ENCODE measurements at regions not wholly inside any gene's neighbourhood (a gene's known extent, or its start where the extent isn't known, plus 50 kb on each side); places are given as distances from the start of the nearest gene placed in this dataset.
"Not testable (repeated sequence)": the region's sequence is repeated elsewhere in the genome, so short reads cannot be mapped to it uniquely, and the experiment has no call there.

DNA sequence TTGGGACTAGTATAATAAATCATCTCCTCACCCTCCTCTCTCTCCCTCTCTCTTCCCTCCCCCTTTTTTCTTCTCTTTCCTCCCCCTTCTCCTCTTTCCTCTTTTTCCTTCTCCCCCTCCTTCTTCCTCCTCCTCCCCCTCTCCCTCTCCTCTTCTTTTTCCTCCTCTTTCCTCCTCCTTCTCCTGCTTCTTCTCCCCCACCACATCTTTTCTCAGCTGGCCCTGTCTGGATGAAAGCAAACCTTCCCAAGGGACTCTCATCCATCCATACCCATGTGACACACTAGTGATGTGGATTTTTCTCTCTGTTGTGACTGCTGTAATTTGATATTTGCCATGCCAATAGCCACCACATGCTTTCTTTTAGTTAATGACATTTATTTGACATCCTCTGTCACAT is 127.2 kb downstream of the EBLN2 start:
- H3K27ac ChIP-seq (ENCODE audit: low read length), result no peak overlapping the region
- Mint-ChIP-seq H3K27me3 (peaks cover 8 to 18% of the 10 kb centered on the region in 2 donors), H3K4me3 (no peak overlapping the region), H3K9me3 (no peaks in the 10 kb centered on the region), H3K36me3 (no peaks in the 10 kb centered on the region), H3K4me1 (no peaks in the 10 kb centered on the region), H3K27ac (no peak overlapping the region)
- no peak overlapping the region for H3K4me3 ChIP-seq (ENCODE audit: control insufficient read depth in 1 of 2, extremely low read depth in 1 of 2, low read length in 1 of 2)
- H3K27me3 ChIP-seq (replicated peaks in 1 of 2; ENCODE audit: control insufficient read depth in 2 of 2, extremely low read depth in 1 of 2, insufficient read depth in 2 of 2, low read length in 1 of 2), result peaks cover 0 to 7% of the 10 kb centered on the region in 2 experiments
- POLR2A ChIA-PET, result no interaction called here
- CTCF ChIA-PET, result no interaction called here
- ATAC-seq (replicated peaks in 1 of 4) (no peak), DNase-seq (no peak)
- no peaks in the 10 kb centered on the region for H3K4me1 ChIP-seq (ENCODE audit: control insufficient read depth in 1 of 2, extremely low read depth in 1 of 2, insufficient read depth in 2 of 2, low read length in 2 of 2)
- H3K9me3 ChIP-seq, result no peaks in the 10 kb centered on the region
- no peaks in the 10 kb centered on the region for H3K36me3 ChIP-seq (ENCODE audit: control insufficient read depth in 2 of 2, extremely low read depth in 1 of 2, insufficient read depth in 1 of 2, low read length in 1 of 2)

DNA sequence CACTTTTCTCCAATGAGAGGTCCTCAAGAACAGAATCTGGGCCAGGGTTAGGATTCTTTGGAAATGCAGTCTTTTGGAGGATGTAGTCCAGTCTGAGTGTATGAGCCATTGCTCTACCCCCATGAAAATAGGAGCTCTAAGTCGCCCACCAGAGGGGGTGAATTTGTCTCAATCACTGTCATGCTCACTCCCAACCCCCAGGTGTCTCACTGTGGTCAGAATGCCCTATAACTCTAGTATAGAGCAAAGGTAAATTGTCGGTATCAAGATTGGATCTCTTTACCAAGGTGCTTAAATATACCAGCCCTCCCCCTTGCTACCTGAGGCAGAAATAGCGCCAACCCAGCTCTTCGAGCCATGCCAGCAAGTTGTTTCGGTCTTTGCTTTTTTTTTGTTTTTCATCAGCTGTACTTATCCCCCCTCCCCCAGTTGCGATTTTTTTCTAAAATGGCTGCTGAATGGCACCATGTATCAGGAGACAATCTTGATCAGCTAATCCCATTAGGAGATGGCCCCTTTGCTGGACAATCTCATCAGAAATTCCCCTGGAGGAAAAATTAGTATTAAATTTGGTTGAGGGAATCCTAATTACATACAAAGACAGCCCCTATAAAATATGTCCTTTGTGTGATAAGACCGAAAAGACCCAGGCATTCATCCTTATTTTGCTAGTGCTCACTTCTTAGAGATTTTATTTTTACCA is 130.7 kb downstream of the EBLN2 start:
- no peak overlapping the region for H3K27ac ChIP-seq (ENCODE audit: low read length)
- WGBS (ENCODE audit: insufficient coverage), result 90% methylated on average over 2 of the region's 7 CpGs
- H3K4me3 ChIP-seq (ENCODE audit: control insufficient read depth in 1 of 2, extremely low read depth in 1 of 2, low read length in 1 of 2), result no peak overlapping the region
- H3K9me3 ChIP-seq, result no peaks in the 10 kb centered on the region
- no peak overlapping the region for H3K4me3 Mint-ChIP-seq
- no peaks in the 10 kb centered on the region for H3K4me1 ChIP-seq (ENCODE audit: control insufficient read depth in 1 of 2, extremely low read depth in 1 of 2, insufficient read depth in 2 of 2, low read length in 2 of 2)
- CTCF ChIA-PET, result no interaction called here
- POLR2A ChIA-PET, result no interaction called here
- H3K4me1 Mint-ChIP-seq, result no peaks in the 10 kb centered on the region
- peaks cover 0 to 5% of the 10 kb centered on the region in 2 experiments for H3K27me3 ChIP-seq (replicated peaks in 1 of 2; ENCODE audit: control insufficient read depth in 2 of 2, extremely low read depth in 1 of 2, insufficient read depth in 2 of 2, low read length in 1 of 2)
- H3K36me3 Mint-ChIP-seq, result no peaks in the 10 kb centered on the region
- no peak for DNase-seq
- H3K27ac Mint-ChIP-seq, result no peak overlapping the region
- no peaks in the 10 kb centered on the region for H3K36me3 ChIP-seq (ENCODE audit: control insufficient read depth in 2 of 2, extremely low read depth in 1 of 2, insufficient read depth in 1 of 2, low read length in 1 of 2)
- H3K9me3 Mint-ChIP-seq, result peaks cover 0 to 5% (median 4%) of the 10 kb centered on the region in 3 donors
- ATAC-seq (replicated peaks in 1 of 4), result no peak
- peaks cover 5 to 8% of the 10 kb centered on the region in 2 donors for H3K27me3 Mint-ChIP-seq

DNA sequence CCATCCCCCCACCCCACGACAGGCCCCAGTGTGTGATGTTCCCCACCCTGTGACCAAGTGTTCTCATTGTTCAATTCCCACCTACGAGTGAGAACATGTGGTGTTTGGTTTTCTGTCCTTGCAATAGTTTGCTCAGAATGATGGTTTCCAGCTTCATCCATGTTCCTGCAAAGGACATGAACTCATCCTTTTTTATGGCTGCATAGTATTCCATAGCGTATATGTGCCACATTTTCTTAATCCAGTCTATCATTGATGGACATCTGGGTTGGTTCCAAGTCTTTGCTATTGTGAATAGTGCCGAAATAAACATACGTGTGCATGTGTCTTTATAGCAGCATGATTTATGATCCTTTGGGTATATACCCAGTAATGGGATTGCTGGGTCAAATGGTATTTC is 132.5 kb downstream of the EBLN2 start:
- H3K9me3 ChIP-seq; ATAC-seq (replicated peaks in 1 of 4); H3K36me3 ChIP-seq (ENCODE audit: control insufficient read depth in 2 of 2, extremely low read depth in 1 of 2, insufficient read depth in 1 of 2, low read length in 1 of 2); H3K4me1 Mint-ChIP-seq; H3K36me3 Mint-ChIP-seq; H3K4me1 ChIP-seq (ENCODE audit: control insufficient read depth in 1 of 2, extremely low read depth in 1 of 2, insufficient read depth in 2 of 2, low read length in 2 of 2); H3K27ac Mint-ChIP-seq; H3K4me3 Mint-ChIP-seq; POLR2A ChIA-PET; H3K27me3 ChIP-seq (replicated peaks in 1 of 2; ENCODE audit: control insufficient read depth in 2 of 2, extremely low read depth in 1 of 2, insufficient read depth in 2 of 2, low read length in 1 of 2); H3K9me3 Mint-ChIP-seq; CTCF ChIA-PET; H3K27me3 Mint-ChIP-seq; DNase-seq; H3K4me3 ChIP-seq (ENCODE audit: control insufficient read depth in 1 of 2, extremely low read depth in 1 of 2, low read length in 1 of 2); H3K27ac ChIP-seq (ENCODE audit: low read length): not testable (repeated sequence)
- no CpG with 5 or more reads among the region's 5 CpGs for WGBS (ENCODE audit: insufficient coverage)

DNA sequence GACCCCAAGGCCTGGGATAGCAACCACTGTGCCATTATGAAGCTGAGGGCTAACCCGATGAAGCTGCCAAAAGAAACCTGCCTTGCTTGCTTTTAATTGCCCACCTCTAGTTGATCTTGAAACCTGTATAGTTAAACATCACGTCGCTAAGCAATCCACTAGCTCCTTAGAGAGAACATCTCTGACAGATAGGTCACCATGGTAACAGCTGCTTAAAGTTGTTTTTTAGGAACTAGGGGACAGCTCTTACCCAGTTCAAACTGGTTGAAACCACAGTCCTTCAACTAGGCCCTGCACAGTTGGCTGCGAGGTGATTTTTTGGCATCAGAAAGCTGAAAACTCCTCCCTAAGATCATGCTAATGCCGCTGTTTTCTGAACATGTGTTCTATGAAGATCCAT is 135.7 kb downstream of the EBLN2 start:
- Histone ChIP-seq H3K4me3 (ENCODE audit: control insufficient read depth in 1 of 2, extremely low read depth in 1 of 2, low read length in 1 of 2) (no peak overlapping the region), H3K9me3 (no peaks in the 10 kb centered on the region), H3K4me1 (ENCODE audit: control insufficient read depth in 1 of 2, extremely low read depth in 1 of 2, insufficient read depth in 2 of 2, low read length in 2 of 2) (no peaks in the 10 kb centered on the region), H3K27me3 (replicated peaks in 1 of 2; ENCODE audit: control insufficient read depth in 2 of 2, extremely low read depth in 1 of 2, insufficient read depth in 2 of 2, low read length in 1 of 2) (no peaks in the 10 kb centered on the region), H3K36me3 (ENCODE audit: control insufficient read depth in 2 of 2, extremely low read depth in 1 of 2, insufficient read depth in 1 of 2, low read length in 1 of 2) (no peaks in the 10 kb centered on the region), H3K27ac (ENCODE audit: low read length) (no peak overlapping the region)
- ChIA-PET CTCF (no interaction called here), POLR2A (no interaction called here)
- H3K9me3 Mint-ChIP-seq, result peaks cover 0 to 5% (median 4%) of the 10 kb centered on the region in 3 donors
- WGBS (ENCODE audit: insufficient coverage), result 96% methylated on average over 2 of the region's 5 CpGs
- no peak for ATAC-seq (replicated peaks in 1 of 4)
- H3K4me3 Mint-ChIP-seq, result no peak overlapping the region
- no peak for DNase-seq
- peaks cover 4 to 11% of the 10 kb centered on the region in 2 donors for H3K27me3 Mint-ChIP-seq
- no peaks in the 10 kb centered on the region for H3K36me3 Mint-ChIP-seq
- H3K27ac Mint-ChIP-seq, result no peak overlapping the region
- no peaks in the 10 kb centered on the region for H3K4me1 Mint-ChIP-seq

DNA sequence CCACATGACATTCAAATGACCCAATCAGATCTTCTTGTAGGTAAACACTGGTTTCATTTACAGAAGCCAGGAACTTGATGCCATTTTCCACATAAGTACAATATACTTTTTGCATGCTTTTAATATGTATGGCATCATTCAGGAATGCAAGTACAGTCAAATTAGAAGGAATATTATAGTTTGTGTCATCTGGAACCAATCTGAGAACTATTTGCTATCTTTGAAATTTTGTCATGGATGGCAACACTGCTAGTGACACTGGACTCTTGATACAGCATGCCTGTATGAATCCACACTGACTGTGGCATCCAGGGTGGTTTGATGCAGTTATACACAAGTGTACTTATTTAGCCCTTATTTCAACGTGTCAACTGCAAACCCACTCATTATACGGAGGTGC is 141.6 kb downstream of the EBLN2 start:
- Mint-ChIP-seq H3K4me3 (no peak overlapping the region), H3K4me1 (no peaks in the 10 kb centered on the region), H3K36me3 (no peaks in the 10 kb centered on the region), H3K9me3 (no peaks in the 10 kb centered on the region), H3K27me3 (peaks cover 4 to 12% of the 10 kb centered on the region in 2 donors), H3K27ac (no peak overlapping the region)
- ATAC-seq (replicated peaks in 1 of 4), result no peak
- DNase-seq, result no peak
- Histone ChIP-seq H3K27ac (ENCODE audit: low read length) (no peak overlapping the region), H3K27me3 (replicated peaks in 1 of 2; ENCODE audit: control insufficient read depth in 2 of 2, extremely low read depth in 1 of 2, insufficient read depth in 2 of 2, low read length in 1 of 2) (no peaks in the 10 kb centered on the region), H3K36me3 (ENCODE audit: control insufficient read depth in 2 of 2, extremely low read depth in 1 of 2, insufficient read depth in 1 of 2, low read length in 1 of 2) (no peaks in the 10 kb centered on the region), H3K9me3 (no peaks in the 10 kb centered on the region), H3K4me1 (ENCODE audit: control insufficient read depth in 1 of 2, extremely low read depth in 1 of 2, insufficient read depth in 2 of 2, low read length in 2 of 2) (no peaks in the 10 kb centered on the region), H3K4me3 (ENCODE audit: control insufficient read depth in 1 of 2, extremely low read depth in 1 of 2, low read length in 1 of 2) (no peak overlapping the region)
- WGBS (ENCODE audit: insufficient coverage), result no CpG with 5 or more reads among the region's 2 CpGs
- CTCF ChIA-PET, result no interaction called here
- POLR2A ChIA-PET, result no interaction called here

DNA sequence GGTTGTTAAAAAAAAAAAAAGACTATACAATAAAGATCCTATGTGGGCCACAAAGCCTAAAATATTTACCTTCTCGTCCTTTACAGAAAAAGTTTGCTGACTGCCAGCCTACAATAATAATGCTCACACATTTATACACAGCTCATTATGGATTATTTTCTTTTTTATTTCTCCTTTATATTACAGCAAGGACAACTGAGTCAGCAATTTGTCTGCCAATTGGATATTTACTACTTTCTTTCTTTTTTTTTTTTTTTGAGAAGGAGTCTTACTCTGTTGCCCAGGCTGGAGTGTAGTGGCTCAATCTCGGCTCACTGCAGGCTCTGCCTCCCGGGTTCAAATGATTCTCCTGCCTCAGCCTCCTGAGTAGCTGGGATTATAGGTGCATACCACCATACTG is 142.2 kb downstream of the EBLN2 start:
- CTCF ChIA-PET, result no interaction called here
- WGBS (ENCODE audit: insufficient coverage), result no CpG with 5 or more reads among the region's 3 CpGs
- ATAC-seq (replicated peaks in 1 of 4) (no peak), DNase-seq (no peak)
- Mint-ChIP-seq H3K36me3 (no peaks in the 10 kb centered on the region), H3K27me3 (peaks cover 3 to 12% of the 10 kb centered on the region in 2 donors), H3K4me3 (no peak overlapping the region), H3K4me1 (no peaks in the 10 kb centered on the region), H3K27ac (no peak overlapping the region), H3K9me3 (no peaks in the 10 kb centered on the region)
- Histone ChIP-seq H3K4me3 (ENCODE audit: control insufficient read depth in 1 of 2, extremely low read depth in 1 of 2, low read length in 1 of 2) (no peak overlapping the region), H3K27ac (ENCODE audit: low read length) (no peak overlapping the region), H3K27me3 (replicated peaks in 1 of 2; ENCODE audit: control insufficient read depth in 2 of 2, extremely low read depth in 1 of 2, insufficient read depth in 2 of 2, low read length in 1 of 2) (no peaks in the 10 kb centered on the region), H3K9me3 (no peaks in the 10 kb centered on the region), H3K4me1 (ENCODE audit: control insufficient read depth in 1 of 2, extremely low read depth in 1 of 2, insufficient read depth in 2 of 2, low read length in 2 of 2) (no peaks in the 10 kb centered on the region), H3K36me3 (ENCODE audit: control insufficient read depth in 2 of 2, extremely low read depth in 1 of 2, insufficient read depth in 1 of 2, low read length in 1 of 2) (no peaks in the 10 kb centered on the region)
- POLR2A ChIA-PET, result no interaction called here

DNA sequence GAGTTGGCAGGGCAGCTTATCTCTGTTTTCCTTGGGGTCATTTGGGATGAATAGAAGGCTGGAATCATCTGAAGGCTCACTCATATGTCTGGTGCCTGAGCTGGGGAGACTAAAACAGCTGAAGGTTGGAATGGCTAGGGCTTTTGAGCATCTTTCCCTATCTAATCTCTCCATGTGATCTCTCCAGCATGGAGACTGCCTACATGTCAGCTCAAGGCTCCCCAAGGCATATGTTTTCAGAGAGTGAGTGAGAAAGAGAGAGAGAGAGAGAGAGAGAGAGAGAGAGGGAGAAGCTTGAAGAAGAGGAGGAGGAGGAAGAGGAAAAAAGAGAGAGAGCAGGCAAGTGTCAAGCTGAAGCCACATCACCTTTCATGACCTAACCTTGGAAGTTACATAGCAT is 143.4 kb downstream of the EBLN2 start:
- Histone ChIP-seq H3K4me1 (ENCODE audit: control insufficient read depth in 1 of 2, extremely low read depth in 1 of 2, insufficient read depth in 2 of 2, low read length in 2 of 2) (no peaks in the 10 kb centered on the region), H3K27me3 (replicated peaks in 1 of 2; ENCODE audit: control insufficient read depth in 2 of 2, extremely low read depth in 1 of 2, insufficient read depth in 2 of 2, low read length in 1 of 2) (no peaks in the 10 kb centered on the region), H3K27ac (ENCODE audit: low read length) (no peak overlapping the region), H3K4me3 (ENCODE audit: control insufficient read depth in 1 of 2, extremely low read depth in 1 of 2, low read length in 1 of 2) (no peak overlapping the region), H3K36me3 (ENCODE audit: control insufficient read depth in 2 of 2, extremely low read depth in 1 of 2, insufficient read depth in 1 of 2, low read length in 1 of 2) (no peaks in the 10 kb centered on the region), H3K9me3 (no peaks in the 10 kb centered on the region)
- ChIA-PET CTCF (interaction anchor here in 1 of 2 donors (0.6 kb wide), 1 partner anchor 22 kb away, joined by 3 read pairs; no protein-coding TSS in a partner anchor), POLR2A (interaction anchor here in 1 of 2 donors (0.6 kb wide), 1 partner anchor 10 kb away, joined by 4 read pairs; no protein-coding TSS in a partner anchor)
- DNase-seq, result no peak
- Mint-ChIP-seq H3K9me3 (no peaks in the 10 kb centered on the region), H3K27me3 (peaks cover 0 to 9% of the 10 kb centered on the region in 2 donors), H3K27ac (no peak overlapping the region), H3K36me3 (no peaks in the 10 kb centered on the region), H3K4me3 (no peak overlapping the region), H3K4me1 (no peaks in the 10 kb centered on the region)
- ATAC-seq (replicated peaks in 1 of 4), result no peak

All from T-cell (primary cell).